ENCODE measurements at regions not wholly inside any gene's neighbourhood (a gene's known extent, or its start where the extent isn't known, plus 50 kb on each side); places are given as distances from the start of the nearest gene placed in this dataset.
"Not testable (repeated sequence)": the region's sequence is repeated elsewhere in the genome, so short reads cannot be mapped to it uniquely, and the experiment has no call there.

GRCh38 chr3:177388209-177388608 lies 190.9 kb upstream of the TBL1XR1 start:
- Histone ChIP-seq H3F3A (ENCODE audit: control insufficient read depth, insufficient read depth) (no peaks in the 10 kb centered on the region), H3K9me2 (replicated peaks; ENCODE audit: control insufficient read depth, low read length) (no peaks in the 10 kb centered on the region), H4K20me1 (ENCODE audit: control insufficient read depth, insufficient read depth, low read depth, low read length) (no peaks in the 10 kb centered on the region)

GRCh38 chr3:177394231-177395024 lies 197.1 kb upstream of the TBL1XR1 start:
- H3K27me3 ChIP-seq (ENCODE audit: control insufficient read depth, low read length); H4K20me1 ChIP-seq (ENCODE audit: control insufficient read depth, insufficient read depth, low read depth, low read length); H3F3A ChIP-seq (ENCODE audit: control insufficient read depth, insufficient read depth); H3K9me2 ChIP-seq (replicated peaks; ENCODE audit: control insufficient read depth, low read length); H3K4me1 ChIP-seq (ENCODE audit: control insufficient read depth, low read length); H3K4me3 ChIP-seq (ENCODE audit: low read length); H3K9me3 ChIP-seq (ENCODE audit: control insufficient read depth, insufficient read depth, low read length); H3K79me2 ChIP-seq (ENCODE audit: control insufficient read depth, low read length); H3K4me2 ChIP-seq (ENCODE audit: low read length); H3K36me3 ChIP-seq (ENCODE audit: control insufficient read depth, low read length); H3K27ac ChIP-seq (ENCODE audit: low read depth, low read length): not testable (repeated sequence)

More at GRCh38 chr3:177388209-177388608, 190.9 kb upstream of the TBL1XR1 start:
- H3K4me2 ChIP-seq (ENCODE audit: low read length) = no peak overlapping the region
- H3K4me3 ChIP-seq (ENCODE audit: low read length) = no peak overlapping the region
- no peak for TF ChIP-seq EZH2phosphoT487 (IDR thresholded peaks at IDR 0.05; ENCODE audit: borderline replicate concordance, low read length)
- no peak for TF ChIP-seq CTCF (IDR thresholded peaks at IDR 0.05; ENCODE audit: low read depth, low read length, poor library complexity, severe bottlenecking)
- no peaks in the 10 kb centered on the region for H3K36me3 ChIP-seq (ENCODE audit: control insufficient read depth, low read length)
- H3K79me2 ChIP-seq (ENCODE audit: control insufficient read depth, low read length) = no peaks in the 10 kb centered on the region
- no peak overlapping the region for H3K27ac ChIP-seq (ENCODE audit: low read depth, low read length)
- H3K9me3 ChIP-seq (ENCODE audit: control insufficient read depth, insufficient read depth, low read length) = no peaks in the 10 kb centered on the region
- H3K27me3 ChIP-seq (ENCODE audit: control insufficient read depth, low read length) = no peaks in the 10 kb centered on the region
- peaks cover 1% of the 10 kb centered on the region; the same call in 1 of the 2 replicates for H3K4me1 ChIP-seq (ENCODE audit: control insufficient read depth, low read length)

DNA sequence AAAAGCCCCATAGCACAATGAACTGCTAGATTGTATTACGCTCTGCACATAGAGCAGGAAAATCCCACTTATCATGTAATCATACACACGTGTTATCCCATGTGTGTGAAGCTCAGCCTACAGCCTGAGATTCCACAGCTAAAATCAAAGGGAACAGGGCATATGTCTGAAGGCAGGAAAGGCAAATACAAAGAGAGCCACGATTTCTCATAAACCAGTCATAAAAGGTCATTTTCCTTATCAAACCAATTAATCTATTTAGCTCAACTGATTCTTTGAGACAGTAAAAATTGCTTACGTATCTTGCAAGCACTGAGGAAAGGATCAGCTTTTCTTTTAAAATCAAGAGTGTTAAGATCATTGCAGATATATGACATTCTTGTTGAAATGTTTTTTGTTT lies 199.5 kb upstream of the TBL1XR1 start:
- H3K36me3 ChIP-seq (ENCODE audit: control insufficient read depth, low read length) = no peaks in the 10 kb centered on the region
- no peaks in the 10 kb centered on the region for H3K9me2 ChIP-seq (replicated peaks; ENCODE audit: control insufficient read depth, low read length)
- no peaks in the 10 kb centered on the region for H3F3A ChIP-seq (ENCODE audit: control insufficient read depth, insufficient read depth)
- no peaks in the 10 kb centered on the region for H3K9me3 ChIP-seq (ENCODE audit: control insufficient read depth, insufficient read depth, low read length)
- H3K4me3 ChIP-seq (ENCODE audit: low read length) = no peak overlapping the region
- no peak for TF ChIP-seq CTCF (IDR thresholded peaks at IDR 0.05; ENCODE audit: low read depth, low read length, poor library complexity, severe bottlenecking)
- no peak for TF ChIP-seq EZH2phosphoT487 (IDR thresholded peaks at IDR 0.05; ENCODE audit: borderline replicate concordance, low read length)
- no peaks in the 10 kb centered on the region for H4K20me1 ChIP-seq (ENCODE audit: control insufficient read depth, insufficient read depth, low read depth, low read length)
- no peaks in the 10 kb centered on the region for H3K79me2 ChIP-seq (ENCODE audit: control insufficient read depth, low read length)
- no peaks in the 10 kb centered on the region for H3K4me1 ChIP-seq (ENCODE audit: control insufficient read depth, low read length)
- H3K27me3 ChIP-seq (ENCODE audit: control insufficient read depth, low read length) = no peaks in the 10 kb centered on the region
- no peak overlapping the region for H3K27ac ChIP-seq (ENCODE audit: low read depth, low read length)
- no peak overlapping the region for H3K4me2 ChIP-seq (ENCODE audit: low read length)

DNA sequence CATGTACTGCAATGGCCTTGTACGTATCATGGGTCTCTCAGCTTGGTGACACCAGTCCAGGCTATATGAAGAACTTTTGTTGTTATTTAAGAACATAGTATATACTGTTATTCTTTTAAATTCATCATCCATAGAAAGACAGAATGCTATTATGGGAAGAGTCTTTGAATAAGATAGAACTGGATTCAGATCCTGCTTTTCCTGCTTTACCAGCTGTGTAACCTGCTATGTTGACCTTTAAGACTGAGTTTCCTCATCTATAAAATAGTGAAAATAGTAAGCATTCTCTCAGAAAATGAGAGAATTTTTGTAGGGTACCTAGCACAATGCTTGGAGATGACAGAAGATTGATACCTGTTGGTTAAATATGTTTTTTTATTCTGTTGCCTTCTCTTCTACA lies 204.1 kb upstream of the TBL1XR1 start:
- H3K27me3 ChIP-seq (ENCODE audit: control insufficient read depth, low read length) = no peaks in the 10 kb centered on the region
- H3K4me3 ChIP-seq (ENCODE audit: low read length) = no peak overlapping the region
- H3K9me2 ChIP-seq (replicated peaks; ENCODE audit: control insufficient read depth, low read length) = no peaks in the 10 kb centered on the region
- no peaks in the 10 kb centered on the region for H3K4me1 ChIP-seq (ENCODE audit: control insufficient read depth, low read length)
- H3K9me3 ChIP-seq (ENCODE audit: control insufficient read depth, insufficient read depth, low read length) = no peaks in the 10 kb centered on the region
- H3K79me2 ChIP-seq (ENCODE audit: control insufficient read depth, low read length) = no peaks in the 10 kb centered on the region
- no peak overlapping the region for H3K27ac ChIP-seq (ENCODE audit: low read depth, low read length)
- no peaks in the 10 kb centered on the region for H4K20me1 ChIP-seq (ENCODE audit: control insufficient read depth, insufficient read depth, low read depth, low read length)
- no peak overlapping the region for H3K4me2 ChIP-seq (ENCODE audit: low read length)
- no peaks in the 10 kb centered on the region for H3K36me3 ChIP-seq (ENCODE audit: control insufficient read depth, low read length)
- TF ChIP-seq EZH2phosphoT487 (IDR thresholded peaks at IDR 0.05; ENCODE audit: borderline replicate concordance, low read length) (no peak), CTCF (IDR thresholded peaks at IDR 0.05; ENCODE audit: low read depth, low read length, poor library complexity, severe bottlenecking) (no peak)
- H3F3A ChIP-seq (ENCODE audit: control insufficient read depth, insufficient read depth) = no peaks in the 10 kb centered on the region
